Osteoblast (primary cell): ENCODE measurements at regions not wholly inside any gene's neighbourhood (a gene's known extent, or its start where the extent isn't known, plus 50 kb on each side); places are given as distances from the start of the nearest gene placed in this dataset.

Experiments
- DNase-seq: peaks from one replicate; pipeline ENCODE4 v3.0.0; 2011; ENCODE audit warnings: low spot score, mixed read lengths; ENCODE audit not compliant: insufficient read length; ENCODE audit errors: missing footprints
- H2AFZ ChIP-seq: 2 replicates; pipeline ENCODE4 v1.6.0; 2011; ENCODE audit warnings: mild to moderate bottlenecking, low read length
- H3K27ac ChIP-seq: 2 replicates; pipeline ENCODE4 v1.5.1; 2011; ENCODE audit warnings: mild to moderate bottlenecking, low read depth, low read length, moderate library complexity
- H3K27me3 ChIP-seq: 2 replicates; pipeline ENCODE4 v1.6.0; 2012; ENCODE audit warnings: mild to moderate bottlenecking, control low read depth, inconsistent platforms, low read length, moderate library complexity; ENCODE audit not compliant: insufficient read depth
- H3K36me3 ChIP-seq: 2 replicates; pipeline ENCODE4 v1.5.1; 2011; ENCODE audit warnings: mild to moderate bottlenecking, low read length, control low read depth, moderate library complexity; ENCODE audit not compliant: insufficient read depth
- H3K4me1 ChIP-seq: 2 replicates; pipeline ENCODE4 v1.5.1; 2011; ENCODE audit warnings: mild to moderate bottlenecking, low read length, control low read depth, moderate library complexity; ENCODE audit not compliant: insufficient read depth
- H3K4me2 ChIP-seq: 2 replicates; pipeline ENCODE4 v1.6.0; 2011; ENCODE audit warnings: mild to moderate bottlenecking, low read length; ENCODE audit not compliant: insufficient read depth
- H3K4me3 ChIP-seq: fragments of 200-600 bp; sonication (generic); 3 replicates; pipeline ENCODE4 v1.5.1; 2012; ENCODE audit warnings: mild to moderate bottlenecking, low read length, inconsistent platforms; ENCODE audit not compliant: insufficient read depth
- H3K79me2 ChIP-seq: 2 replicates; pipeline ENCODE4 v1.6.0; 2012; ENCODE audit warnings: mild to moderate bottlenecking, low read length, control low read depth, inconsistent platforms; ENCODE audit not compliant: insufficient read depth
- H3K9me3 ChIP-seq: 2 replicates; pipeline ENCODE4 v1.5.1; 2011; ENCODE audit warnings: low read depth, low read length, control low read depth
- H4K20me1 ChIP-seq: 2 replicates; pipeline ENCODE4 v1.6.0; 2012; ENCODE audit warnings: mild to moderate bottlenecking, low read length, control low read depth; ENCODE audit not compliant: insufficient read depth
- CTCF ChIP-seq: IDR thresholded peaks from 2 replicates; pipeline ENCODE4 v1.5.1; 2011; ENCODE audit warnings: mild to moderate bottlenecking, low read depth, low read length, moderate library complexity; ENCODE audit errors: extremely low read depth

GRCh38 chr1:67604778-67605177, 80.2 kb upstream of the GADD45A start:
- Histone ChIP-seq H3K4me1 (no peaks in the 10 kb centered on the region), H3K79me2 (no peaks in the 10 kb centered on the region), H3K27me3 (no peaks in the 10 kb centered on the region), H2AFZ (no peak overlapping the region), H3K36me3 (no peaks in the 10 kb centered on the region), H3K9me3 (no peaks in the 10 kb centered on the region), H3K4me3 (no peak overlapping the region), H3K4me2 (no peak overlapping the region), H4K20me1 (no peaks in the 10 kb centered on the region), H3K27ac (no peak overlapping the region)
- no peak for TF ChIP-seq CTCF
- DNase-seq = no peak

- H3K4me1 ChIP-seq = no peaks in the 10 kb centered on the region
- H4K20me1 ChIP-seq = no peaks in the 10 kb centered on the region
- H3K9me3 ChIP-seq = no peaks in the 10 kb centered on the region
- no peaks in the 10 kb centered on the region for H3K27me3 ChIP-seq
- H3K4me2 ChIP-seq = no peak overlapping the region
- no peak overlapping the region for H2AFZ ChIP-seq
- no peaks in the 10 kb centered on the region for H3K79me2 ChIP-seq
- TF ChIP-seq CTCF = no peak
- no peaks in the 10 kb centered on the region for H3K36me3 ChIP-seq
- no peak overlapping the region for H3K27ac ChIP-seq
- DNase-seq = no peak
- no peak overlapping the region for H3K4me3 ChIP-seq
Observed at GRCh38 chr1:67605209-67605780, 79.7 kb upstream of the GADD45A start.

- Histone ChIP-seq H3K4me3 (no peak overlapping the region), H2AFZ (no peak overlapping the region), H4K20me1 (no peaks in the 10 kb centered on the region), H3K27me3 (no peaks in the 10 kb centered on the region), H3K4me1 (no peaks in the 10 kb centered on the region), H3K36me3 (no peaks in the 10 kb centered on the region), H3K9me3 (no peaks in the 10 kb centered on the region), H3K27ac (no peak overlapping the region), H3K4me2 (no peak overlapping the region), H3K79me2 (no peaks in the 10 kb centered on the region)
- no peak for DNase-seq
- no peak for TF ChIP-seq CTCF
Observed at GRCh38 chr1:67607286-67607685, 77.7 kb upstream of the GADD45A start.

- Histone ChIP-seq H3K79me2 (no peaks in the 10 kb centered on the region), H3K36me3 (no peaks in the 10 kb centered on the region), H3K27me3 (no peaks in the 10 kb centered on the region), H3K9me3 (no peaks in the 10 kb centered on the region), H2AFZ (no peak overlapping the region), H3K4me3 (no peak overlapping the region), H3K4me2 (no peak overlapping the region), H3K4me1 (no peaks in the 10 kb centered on the region), H4K20me1 (no peaks in the 10 kb centered on the region), H3K27ac (no peak overlapping the region)
- DNase-seq = no peak
- TF ChIP-seq CTCF = no peak
Observed at GRCh38 chr1:67607699-67608098, 77.3 kb upstream of the GADD45A start.
